Sciatic nerve (tissue), 2 donors: ENCODE measurements at regions not wholly inside any gene's neighbourhood (a gene's known extent, or its start where the extent isn't known, plus 50 kb on each side); places are given as distances from the start of the nearest gene placed in this dataset.

Experiments used
- ATAC-seq: fragments of 200-7000 bp; cut with Tn5 transposase; one replicate; pipeline ENCODE4 v1.9.1; 2020; ENCODE audit warnings: mild to moderate bottlenecking, moderate library complexity
- DNase-seq: peaks from one replicate; pipeline ENCODE4 v3.0.0-alpha.2; 2020; ENCODE audit warnings: low spot score
- intact Hi-C: fragments of 100-400 bp; cut with DNase I; formaldehyde crosslinking; loops from one replicate; pipeline ENCODE4 v1.14.2; 2022
- donor health status: DM: no; HTN: no; CAD: no.
- donor health status: DM: no; HTN: no; CAD: no.

DNA sequence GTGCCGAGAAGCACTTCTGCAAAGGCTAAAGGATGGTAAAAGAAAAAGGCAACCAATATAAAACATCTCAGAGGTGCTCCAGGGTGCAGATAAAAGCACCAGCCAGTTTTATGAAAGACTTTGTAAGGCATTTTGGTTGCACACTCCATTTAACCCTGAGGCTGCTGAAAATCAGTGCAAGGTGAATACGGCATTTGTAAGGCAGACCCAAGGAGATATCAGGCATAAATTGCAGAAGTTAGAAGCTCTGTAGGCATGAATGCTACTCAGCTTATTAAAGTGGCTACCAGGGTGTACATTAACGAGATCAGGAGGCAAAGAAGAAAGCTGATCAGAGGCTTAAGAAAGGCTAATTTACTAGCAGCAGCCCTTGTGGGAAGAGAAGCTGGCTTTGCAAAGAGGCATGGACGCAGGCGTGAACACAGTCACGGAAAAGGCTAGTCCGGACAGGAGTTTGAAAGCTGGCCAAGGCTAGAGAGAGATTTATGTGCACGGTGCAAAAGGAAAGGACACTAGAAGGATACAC lies 99.6 kb downstream of the ZNF429 start:
- intact Hi-C loops: no loop called here
- DNase-seq (no peak), ATAC-seq (peak; percentile 52)
